ENCODE measurements at regions not wholly inside any gene's neighbourhood (a gene's known extent, or its start where the extent isn't known, plus 50 kb on each side); places are given as distances from the start of the nearest gene placed in this dataset.
"Not testable (repeated sequence)": the region's sequence is repeated elsewhere in the genome, so short reads cannot be mapped to it uniquely, and the experiment has no call there.

GRCh38 chr1:161454865-161455707 lies 50.2 kb upstream of the FCGR2A start:
- ATAC-seq: peak; percentile 61
- DNase-seq (ENCODE audit: low read depth, low spot score); RAD21 ChIA-PET (ENCODE audit: low non-redundant PET in 1 of 2, low total read pairs in 2 of 2, uncharacterized antibody in 2 of 2, unreplicated experiment in 2 of 2); H3K9ac ChIP-seq (ENCODE audit: low read length); H3K27me3 ChIP-seq (ENCODE audit: insufficient read depth, low read length); POLR2A ChIA-PET; H3K9me3 ChIP-seq (ENCODE audit: control insufficient read depth in 1 of 2, insufficient read depth in 1 of 2, low read depth in 1 of 2, low read length in 2 of 2); CTCF ChIA-PET; H3K4me1 ChIP-seq (ENCODE audit: control insufficient read depth in 1 of 2, insufficient read depth in 2 of 2, low read length in 2 of 2); H3K4me3 ChIP-seq (replicated peaks in 1 of 2; ENCODE audit: low read depth in 1 of 2, low read length in 2 of 2); H2AFZ ChIP-seq (ENCODE audit: low read depth, low read length, poor library complexity, severe bottlenecking); H3K4me2 ChIP-seq (ENCODE audit: low read length); intact Hi-C loops (cut with micrococcal nuclease); H4K20me1 ChIP-seq (ENCODE audit: insufficient read depth); BruUV-seq (replicated peaks); H3K36me3 ChIP-seq (ENCODE audit: control insufficient read depth in 1 of 2, insufficient read depth in 2 of 2, low read length in 2 of 2); H3K9me2 ChIP-seq (ENCODE audit: insufficient read depth); H3K79me2 ChIP-seq (ENCODE audit: insufficient read depth, low read length); H3K27ac ChIP-seq (ENCODE audit: low read depth, low read length): not testable (repeated sequence)

DNA sequence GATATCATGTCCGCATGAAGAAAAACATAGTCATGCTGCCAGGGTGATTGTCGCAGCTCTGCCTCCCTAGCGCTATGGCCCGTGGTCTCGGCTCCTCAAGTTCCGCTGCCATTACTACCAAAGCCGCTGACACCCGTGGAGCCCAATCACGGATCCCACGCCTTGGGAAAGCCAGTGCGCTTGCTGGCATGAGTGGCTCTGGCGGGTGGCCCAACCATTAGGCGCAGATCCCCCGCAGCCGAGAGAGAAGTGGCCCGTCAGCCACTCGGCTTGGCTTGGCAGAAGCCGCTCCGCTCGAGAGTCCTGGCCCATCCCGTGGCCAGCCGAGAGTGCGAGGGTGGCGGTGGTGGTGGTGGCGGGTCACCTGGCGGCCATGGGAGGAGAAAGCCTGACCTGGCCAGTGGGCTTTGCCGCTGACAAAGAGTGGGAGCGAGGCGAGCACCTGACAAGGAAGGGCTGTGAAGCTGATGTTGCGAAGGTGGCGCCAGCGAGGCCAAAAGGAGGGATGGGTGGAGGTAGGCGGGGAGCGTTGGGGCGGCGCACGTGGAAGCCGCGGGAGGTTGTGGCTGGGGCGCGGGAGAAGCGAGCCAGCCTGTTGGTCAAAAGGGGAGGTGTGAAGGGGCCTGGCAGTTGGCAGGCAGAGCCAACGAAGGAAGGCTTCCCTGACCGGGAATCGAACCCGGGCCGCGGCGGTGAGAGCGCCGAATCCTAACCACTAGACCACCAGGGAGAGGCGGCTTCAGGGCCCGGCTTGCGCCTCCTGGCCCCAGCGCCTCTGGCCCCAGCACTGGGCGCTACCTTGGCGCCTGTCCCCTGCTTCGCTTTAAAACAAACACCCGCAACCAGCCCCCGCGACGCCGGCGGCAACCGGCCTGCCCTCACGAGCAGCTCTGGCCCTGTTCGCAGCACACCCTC lies 51.0 kb upstream of the FCGR2A start:
- ATAC-seq: peak; percentile 76
- H3K9me2 ChIP-seq (ENCODE audit: insufficient read depth); H3K4me3 ChIP-seq (replicated peaks in 1 of 2; ENCODE audit: low read depth in 1 of 2, low read length in 2 of 2); H3K9me3 ChIP-seq (ENCODE audit: control insufficient read depth in 1 of 2, insufficient read depth in 1 of 2, low read depth in 1 of 2, low read length in 2 of 2); intact Hi-C loops (cut with micrococcal nuclease); H3K27ac ChIP-seq (ENCODE audit: low read depth, low read length); POLR2A ChIA-PET; H4K20me1 ChIP-seq (ENCODE audit: insufficient read depth); H3K9ac ChIP-seq (ENCODE audit: low read length); H3K79me2 ChIP-seq (ENCODE audit: insufficient read depth, low read length); H3K4me1 ChIP-seq (ENCODE audit: control insufficient read depth in 1 of 2, insufficient read depth in 2 of 2, low read length in 2 of 2); H2AFZ ChIP-seq (ENCODE audit: low read depth, low read length, poor library complexity, severe bottlenecking); BruUV-seq (replicated peaks); DNase-seq (ENCODE audit: low read depth, low spot score); RAD21 ChIA-PET (ENCODE audit: low non-redundant PET in 1 of 2, low total read pairs in 2 of 2, uncharacterized antibody in 2 of 2, unreplicated experiment in 2 of 2); CTCF ChIA-PET; H3K27me3 ChIP-seq (ENCODE audit: insufficient read depth, low read length); H3K4me2 ChIP-seq (ENCODE audit: low read length); H3K36me3 ChIP-seq (ENCODE audit: control insufficient read depth in 1 of 2, insufficient read depth in 2 of 2, low read length in 2 of 2): not testable (repeated sequence)

- CTCF ChIA-PET; ATAC-seq; H3K4me1 ChIP-seq (ENCODE audit: control insufficient read depth in 1 of 2, insufficient read depth in 2 of 2, low read length in 2 of 2); H3K9ac ChIP-seq (ENCODE audit: low read length); H3K4me3 ChIP-seq (replicated peaks in 1 of 2; ENCODE audit: low read depth in 1 of 2, low read length in 2 of 2); BruUV-seq (replicated peaks); H3K9me3 ChIP-seq (ENCODE audit: control insufficient read depth in 1 of 2, insufficient read depth in 1 of 2, low read depth in 1 of 2, low read length in 2 of 2); RAD21 ChIA-PET (ENCODE audit: low non-redundant PET in 1 of 2, low total read pairs in 2 of 2, uncharacterized antibody in 2 of 2, unreplicated experiment in 2 of 2); H3K27me3 ChIP-seq (ENCODE audit: insufficient read depth, low read length); H3K79me2 ChIP-seq (ENCODE audit: insufficient read depth, low read length); H3K27ac ChIP-seq (ENCODE audit: low read depth, low read length); H3K9me2 ChIP-seq (ENCODE audit: insufficient read depth); POLR2A ChIA-PET; H2AFZ ChIP-seq (ENCODE audit: low read depth, low read length, poor library complexity, severe bottlenecking); H3K36me3 ChIP-seq (ENCODE audit: control insufficient read depth in 1 of 2, insufficient read depth in 2 of 2, low read length in 2 of 2); intact Hi-C loops (cut with micrococcal nuclease); H4K20me1 ChIP-seq (ENCODE audit: insufficient read depth); H3K4me2 ChIP-seq (ENCODE audit: low read length); DNase-seq (ENCODE audit: low read depth, low spot score): not testable (repeated sequence)
Observed at GRCh38 chr1:161451698-161452348, 53.4 kb upstream of the FCGR2A start.

GRCh38 chr1:161447760-161448332 lies 57.4 kb upstream of the FCGR2A start:
- BruUV-seq (replicated peaks); H3K9me2 ChIP-seq (ENCODE audit: insufficient read depth); RAD21 ChIA-PET (ENCODE audit: low non-redundant PET in 1 of 2, low total read pairs in 2 of 2, uncharacterized antibody in 2 of 2, unreplicated experiment in 2 of 2); CTCF ChIA-PET; H3K4me2 ChIP-seq (ENCODE audit: low read length); H3K4me1 ChIP-seq (ENCODE audit: control insufficient read depth in 1 of 2, insufficient read depth in 2 of 2, low read length in 2 of 2); H3K79me2 ChIP-seq (ENCODE audit: insufficient read depth, low read length); H3K4me3 ChIP-seq (replicated peaks in 1 of 2; ENCODE audit: low read depth in 1 of 2, low read length in 2 of 2); H2AFZ ChIP-seq (ENCODE audit: low read depth, low read length, poor library complexity, severe bottlenecking); H3K36me3 ChIP-seq (ENCODE audit: control insufficient read depth in 1 of 2, insufficient read depth in 2 of 2, low read length in 2 of 2); H3K27ac ChIP-seq (ENCODE audit: low read depth, low read length); H3K27me3 ChIP-seq (ENCODE audit: insufficient read depth, low read length); intact Hi-C loops (cut with micrococcal nuclease); H3K9me3 ChIP-seq (ENCODE audit: control insufficient read depth in 1 of 2, insufficient read depth in 1 of 2, low read depth in 1 of 2, low read length in 2 of 2); POLR2A ChIA-PET; H3K9ac ChIP-seq (ENCODE audit: low read length); H4K20me1 ChIP-seq (ENCODE audit: insufficient read depth); DNase-seq (ENCODE audit: low read depth, low spot score): not testable (repeated sequence)
- peak; percentile 39 for ATAC-seq

Data from HCT116 (cell line).